GM23248 (cell line): ENCODE measurements at regions not wholly inside any gene's neighbourhood (a gene's known extent, or its start where the extent isn't known, plus 50 kb on each side); places are given as distances from the start of the nearest gene placed in this dataset.

Experiments used
- DNase-seq: peaks from one replicate; pipeline ENCODE4 v3.0.0-alpha.2; 2015
- H2AFZ ChIP-seq: fragments of 200-600 bp; sonication (generic); 2 replicates; pipeline ENCODE4 v1.6.1; 2016; ENCODE audit warnings: antibody characterized with exemption
- H3F3A ChIP-seq: fragments of 200-600 bp; sonication (generic); 2 replicates; pipeline ENCODE4 v1.6.1; 2016; ENCODE audit warnings: mild to moderate bottlenecking, antibody characterized with exemption, mixed run types; ENCODE audit not compliant: insufficient read depth
- H3K27ac ChIP-seq: fragments of 200-600 bp; sonication (generic); 2 replicates; pipeline ENCODE4 v1.5.1; 2016; ENCODE audit warnings: mild to moderate bottlenecking
- H3K27me3 ChIP-seq: fragments of 200-600 bp; sonication (generic); replicated peaks from 2 replicates; pipeline ENCODE4 v1.6.1; 2016; ENCODE audit warnings: mild to moderate bottlenecking; ENCODE audit not compliant: insufficient read depth
- H3K36me3 ChIP-seq: fragments of 200-600 bp; sonication (generic); 2 replicates; pipeline ENCODE4 v1.6.1; 2016; ENCODE audit warnings: low read depth, mild to moderate bottlenecking
- H3K4me1 ChIP-seq: fragments of 200-600 bp; sonication (generic); 2 replicates; pipeline ENCODE4 v1.6.1; 2016; ENCODE audit warnings: mild to moderate bottlenecking; ENCODE audit not compliant: insufficient read depth
- H3K4me2 ChIP-seq: fragments of 200-600 bp; sonication (generic); one replicate; pipeline ENCODE4 v1.6.1; 2016; ENCODE audit warnings: mild to moderate bottlenecking; ENCODE audit not compliant: unreplicated experiment
- H3K4me3 ChIP-seq: fragments of 200-600 bp; sonication (generic); 2 replicates; pipeline ENCODE4 v1.5.1; 2016; ENCODE audit warnings: mild to moderate bottlenecking
- H3K79me2 ChIP-seq: fragments of 200-600 bp; sonication (generic); 2 replicates; pipeline ENCODE4 v1.6.1; 2016; ENCODE audit warnings: mild to moderate bottlenecking; ENCODE audit not compliant: insufficient read depth
- H3K9ac ChIP-seq: fragments of 200-600 bp; sonication (generic); 2 replicates; pipeline ENCODE4 v1.6.1; 2016; ENCODE audit warnings: mild to moderate bottlenecking
- H3K9me2 ChIP-seq: fragments of 200-600 bp; sonication (generic); 2 replicates; pipeline ENCODE4 v1.6.1; 2016; ENCODE audit warnings: mixed run types, mild to moderate bottlenecking, moderate library complexity; ENCODE audit not compliant: insufficient read depth
- H3K9me3 ChIP-seq: fragments of 200-600 bp; sonication (generic); one replicate; pipeline ENCODE4 v1.6.1; 2017; ENCODE audit warnings: low read depth
- H4K20me1 ChIP-seq: fragments of 200-600 bp; sonication (generic); 2 replicates; pipeline ENCODE4 v1.6.0; 2016; ENCODE audit not compliant: insufficient read depth
- EZH2 ChIP-seq: fragments of 200-600 bp; sonication (generic); IDR thresholded peaks from 2 replicates; pipeline ENCODE4 v1.6.1; 2018; ENCODE audit warnings: antibody characterized with exemption, mild to moderate bottlenecking; ENCODE audit not compliant: insufficient read depth, poor library complexity, severe bottlenecking
- EZH2phosphoT487 ChIP-seq: fragments of 200-600 bp; sonication (generic); IDR thresholded peaks from 2 replicates; pipeline ENCODE4 v1.6.1; 2018; ENCODE audit warnings: antibody characterized with exemption, moderate library complexity, mild to moderate bottlenecking, low read depth; ENCODE audit not compliant: insufficient read depth
- WGBS, 2 experiments: methylation state at CpG; one replicate each; pipeline ENCODE4 v1.1.6; 2015 to 2017; ENCODE audit warnings: low lambda C conversion rate in 2 of 2, low coverage in 1 of 2; ENCODE audit errors: missing lambda C conversion rate in 2 of 2; 5-methylcytosine and 5-hydroxymethylcytosine counted together
- in situ Hi-C: fragments of 300-500 bp; cut with MboI; formaldehyde crosslinking; loops from 2 replicates; pipeline ENCODE4 v1.15.0; 2020

DNA sequence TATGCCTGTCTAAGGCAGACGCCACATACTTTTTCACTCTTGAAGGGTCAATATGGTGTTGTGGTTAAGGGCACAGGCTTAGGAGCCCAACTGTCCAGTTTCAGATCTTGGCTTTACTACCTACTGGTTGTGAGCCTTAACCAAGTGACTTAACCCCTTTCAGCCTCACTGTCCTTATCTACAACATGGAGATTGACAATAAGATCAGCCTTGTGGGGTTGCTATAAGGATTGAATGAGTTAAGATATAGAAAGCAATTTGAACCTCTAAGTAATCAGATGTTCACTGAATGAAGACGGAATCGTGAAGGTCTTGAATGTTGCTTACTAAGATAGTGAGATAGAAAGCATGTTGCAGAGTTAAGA is 121.3 kb upstream of the JUN start:
- Histone ChIP-seq H3K27me3 (no peaks in the 10 kb centered on the region), H3K9me3 (no peaks in the 10 kb centered on the region), H3K79me2 (no peaks in the 10 kb centered on the region), H3K36me3 (no peaks in the 10 kb centered on the region), H3K9me2 (no peaks in the 10 kb centered on the region), H3K4me2 (no peak overlapping the region), H3F3A (peaks cover 54% of the 10 kb centered on the region), H3K4me1 (peaks cover 41% of the 10 kb centered on the region), H4K20me1 (no peaks in the 10 kb centered on the region), H3K4me3 (no peak overlapping the region), H3K27ac (no peak overlapping the region), H3K9ac (no peak overlapping the region), H2AFZ (no peak overlapping the region)
- WGBS, 2 experiments = 76 to 95% methylated on average over 3 of the region's 3 CpGs
- in situ Hi-C loops = no loop called here
- TF ChIP-seq EZH2phosphoT487 (no peak), EZH2 (no peak)
- DNase-seq = no peak

DNA sequence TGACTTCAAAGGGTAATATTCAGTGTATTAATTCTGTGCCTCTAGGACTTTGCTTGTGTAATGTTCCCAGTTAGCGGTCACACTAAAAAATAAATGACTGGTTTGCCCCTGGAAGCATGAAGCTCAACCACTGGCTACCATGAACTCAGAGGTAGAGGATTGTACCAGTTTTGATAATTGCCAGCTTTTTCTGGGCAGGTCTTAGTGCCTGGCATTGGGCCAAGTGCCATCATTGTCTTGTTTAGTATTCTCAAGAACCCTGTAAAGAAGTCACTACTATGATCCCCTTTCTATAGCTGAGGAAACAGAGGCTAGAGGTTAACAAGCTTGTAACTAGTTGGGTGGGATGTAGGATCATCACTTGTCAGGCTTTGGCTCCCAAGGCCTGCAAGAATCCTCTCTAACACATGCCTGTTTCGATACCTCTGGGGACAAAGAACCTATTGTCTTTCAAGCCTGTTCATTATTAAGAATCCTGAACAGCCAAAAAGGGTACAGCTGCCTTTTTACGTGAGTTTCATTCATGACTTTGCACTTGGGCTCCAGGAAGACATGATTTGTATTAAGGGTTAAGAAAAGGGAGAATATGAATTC is 121.9 kb upstream of the JUN start:
- WGBS, 2 experiments = 96% methylated on average over 3 of the region's 3 CpGs
- Histone ChIP-seq H2AFZ (no peak overlapping the region), H3K9me2 (no peaks in the 10 kb centered on the region), H3K27me3 (no peaks in the 10 kb centered on the region), H3K36me3 (no peaks in the 10 kb centered on the region), H3F3A (peaks cover 56% of the 10 kb centered on the region), H3K9ac (no peak overlapping the region), H3K4me1 (peaks cover 40% of the 10 kb centered on the region), H3K4me3 (no peak overlapping the region), H3K9me3 (no peaks in the 10 kb centered on the region), H3K79me2 (no peaks in the 10 kb centered on the region), H3K27ac (no peak overlapping the region), H3K4me2 (no peak overlapping the region), H4K20me1 (no peaks in the 10 kb centered on the region)
- TF ChIP-seq EZH2 = no peak
- no peak for TF ChIP-seq EZH2phosphoT487
- DNase-seq = no peak
- in situ Hi-C loops = no loop called here

DNA sequence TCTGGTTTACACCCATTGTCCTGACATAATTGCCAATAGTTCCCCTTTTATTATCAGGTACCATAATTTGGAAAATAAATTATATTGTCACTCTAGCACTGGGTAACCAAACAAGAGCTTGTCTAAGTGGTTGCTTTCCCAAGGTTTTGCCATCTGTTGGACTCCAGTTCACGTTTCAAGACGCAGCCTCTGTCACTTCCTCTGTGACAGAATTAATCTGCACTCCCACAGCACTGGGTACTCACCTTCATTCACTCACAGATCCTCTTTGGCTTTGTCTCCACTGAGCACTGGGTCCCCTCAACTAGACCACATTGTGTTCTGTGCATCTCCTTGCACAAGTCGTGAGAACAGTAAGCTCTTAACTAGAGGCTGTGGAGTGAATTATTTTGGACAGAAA is 123.6 kb upstream of the JUN start:
- Histone ChIP-seq H3K27me3 (no peaks in the 10 kb centered on the region), H4K20me1 (no peaks in the 10 kb centered on the region), H3K9me2 (no peaks in the 10 kb centered on the region), H2AFZ (peak overlapping the region; percentile 56), H3K27ac (no peak overlapping the region), H3K4me3 (no peak overlapping the region), H3K79me2 (no peaks in the 10 kb centered on the region), H3K36me3 (no peaks in the 10 kb centered on the region), H3K9ac (no peak overlapping the region), H3K9me3 (no peaks in the 10 kb centered on the region), H3K4me1 (peaks cover 35% of the 10 kb centered on the region), H3F3A (peaks cover 44% of the 10 kb centered on the region), H3K4me2 (no peak overlapping the region)
- TF ChIP-seq EZH2phosphoT487 = no peak
- TF ChIP-seq EZH2 = no peak
- in situ Hi-C loops = no loop called here
- DNase-seq = no peak
- 39 to 46% methylated on average over 3 of the region's 3 CpGs for WGBS, 2 experiments

DNA sequence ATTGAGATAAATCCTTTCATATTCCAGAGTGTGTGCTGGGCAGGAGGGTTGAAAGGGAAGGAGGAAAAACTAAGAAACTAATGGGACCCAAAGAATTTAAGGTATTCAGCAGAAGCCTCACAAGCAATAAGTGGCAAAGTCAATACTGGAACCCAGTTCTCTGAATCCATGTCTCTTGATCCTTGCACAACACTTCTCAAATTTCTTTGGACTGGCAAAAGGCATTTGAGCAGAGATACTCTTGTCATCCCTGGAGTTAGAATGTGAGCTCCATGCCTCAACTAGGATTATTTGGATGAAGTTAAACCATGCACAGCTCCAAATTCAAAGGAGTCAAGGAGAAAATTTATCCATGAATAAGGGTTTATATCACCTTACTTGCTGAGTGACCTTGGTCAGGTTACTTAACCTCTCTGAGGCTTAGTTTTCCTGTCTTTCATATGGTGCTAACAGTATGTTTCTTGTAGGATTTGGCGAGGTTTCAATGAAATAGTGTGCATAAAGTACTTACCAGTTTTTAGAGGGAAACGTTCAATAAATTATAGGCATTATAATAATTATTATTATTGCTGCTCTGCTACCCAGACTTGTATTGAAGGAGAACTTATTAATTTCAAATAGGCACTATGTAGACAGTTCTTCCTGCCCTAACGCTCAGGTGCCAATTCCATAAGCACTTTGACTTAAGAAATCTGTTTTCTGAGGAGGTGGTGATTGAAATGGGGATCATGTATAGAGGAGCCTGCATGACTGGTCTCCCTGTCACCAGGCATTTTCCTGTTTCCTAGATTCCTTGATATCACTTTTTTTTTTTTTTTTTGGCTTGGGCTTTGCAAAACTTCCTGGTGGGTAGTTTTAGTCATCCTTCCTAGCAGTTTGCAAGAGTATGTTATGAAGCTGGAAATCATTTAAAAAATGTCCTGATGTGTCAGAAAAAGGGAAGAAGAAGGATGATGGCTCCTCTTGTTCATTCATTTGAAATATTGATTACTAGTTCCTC is 125.0 kb upstream of the JUN start:
- Histone ChIP-seq H3K4me3 (0 out of 2 replicates have a peak overlapping the region, but pooled peaks have one; percentile 6), H3K9ac (no peak overlapping the region), H3K36me3 (no peaks in the 10 kb centered on the region), H3K27me3 (no peaks in the 10 kb centered on the region), H4K20me1 (no peaks in the 10 kb centered on the region), H3K79me2 (no peaks in the 10 kb centered on the region), H2AFZ (0 out of 2 replicates have a peak overlapping the region, but pooled peaks have one; percentile 7), H3K27ac (peak overlapping the region; percentile 52), H3K4me1 (peaks cover 31% of the 10 kb centered on the region), H3F3A (peaks cover 34% of the 10 kb centered on the region), H3K4me2 (peak overlapping the region; percentile 65), H3K9me2 (no peaks in the 10 kb centered on the region), H3K9me3 (no peaks in the 10 kb centered on the region)
- DNase-seq = peak; percentile 91
- no peak for TF ChIP-seq EZH2
- no peak for TF ChIP-seq EZH2phosphoT487
- in situ Hi-C loops = no loop called here
- WGBS, 2 experiments = 36 to 38% methylated on average over 3 of the region's 3 CpGs
